ENCODE measurements at regions not wholly inside any gene's neighbourhood (a gene's known extent, or its start where the extent isn't known, plus 50 kb on each side); places are given as distances from the start of the nearest gene placed in this dataset.

- DNase-seq: no peak
Measured at GRCh38 chr11:123253223-123253622, 58.2 kb upstream of the CLMP start.

- DNase-seq: no peak
Measured at GRCh38 chr11:123251657-123252344, 56.8 kb upstream of the CLMP start.

GRCh38 chr11:123250892-123251656 is 56.0 kb upstream of the CLMP start:
- DNase-seq: no peak

GRCh38 chr11:123249354-123249753 is 54.3 kb upstream of the CLMP start:
- no peak for DNase-seq

GRCh38 chr11:123247813-123248379 is 52.8 kb upstream of the CLMP start:
- DNase-seq: no peak

- no peak for DNase-seq
Measured at GRCh38 chr11:123247496-123247799, 52.4 kb upstream of the CLMP start.

- peak; percentile 89 for DNase-seq
Measured at GRCh38 chr11:123246749-123247495, 51.9 kb upstream of the CLMP start.

GRCh38 chr11:123245567-123245966 is 50.5 kb upstream of the CLMP start:
- DNase-seq: no peak

All from activated CD4-positive, alpha-beta T cell treated with anti-CD3 and anti-CD28 coated beads for 48 hours (primary cell).